ENCODE measurements at regions not wholly inside any gene's neighbourhood (a gene's known extent, or its start where the extent isn't known, plus 50 kb on each side); places are given as distances from the start of the nearest gene placed in this dataset.

DNA sequence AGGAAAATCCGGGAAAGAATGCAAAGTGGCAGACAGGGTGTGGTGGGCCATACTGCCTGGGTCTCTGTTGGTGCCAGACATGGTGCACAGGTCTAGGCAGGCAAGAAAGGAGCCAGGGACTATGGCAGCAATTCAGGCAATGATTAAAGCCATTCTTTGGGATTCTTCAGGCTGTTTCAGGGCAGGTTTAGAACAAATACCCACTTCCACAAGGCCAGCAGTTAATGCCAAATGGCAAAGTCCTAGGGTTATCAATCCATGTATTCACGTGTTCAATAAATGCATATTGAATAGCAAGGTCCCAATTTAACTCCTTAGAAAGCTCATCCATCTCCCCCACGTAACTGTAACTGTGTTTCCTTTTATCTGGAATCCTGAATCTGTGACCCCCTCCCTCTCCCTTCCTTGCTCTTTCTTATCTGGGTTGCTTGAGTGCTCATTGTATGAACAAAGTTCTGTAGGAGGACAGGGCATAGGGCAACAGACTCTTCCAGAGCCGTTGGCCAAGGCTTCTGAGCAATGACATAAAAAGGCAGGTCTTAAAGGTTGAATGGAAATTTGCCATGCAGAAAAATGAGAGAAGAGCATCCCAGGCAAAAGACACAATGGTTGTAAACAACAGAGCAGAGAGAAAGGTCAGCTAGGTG lies 146.8 kb upstream of the KLHL29 start:
- no peak for DNase-seq

DNA sequence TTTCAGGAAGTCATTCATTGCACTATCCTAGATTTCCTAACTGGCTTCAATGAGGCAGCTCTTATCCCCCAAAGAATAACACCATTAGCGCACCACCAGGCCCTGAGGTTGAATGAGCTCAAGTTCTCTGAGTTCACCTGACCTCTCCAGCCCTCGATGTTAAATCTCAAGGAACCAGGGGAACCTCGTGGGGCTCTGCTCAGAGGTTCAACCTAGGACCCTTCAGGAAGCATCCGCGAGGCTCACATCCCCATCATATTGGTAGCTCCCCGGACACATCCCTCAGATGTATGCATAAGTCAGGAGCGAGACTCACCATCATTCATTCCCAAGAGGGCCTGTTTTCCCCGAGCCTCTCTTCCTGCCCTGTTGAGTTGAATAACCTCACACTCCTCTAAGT lies 145.6 kb upstream of the KLHL29 start:
- DNase-seq = no peak

DNA sequence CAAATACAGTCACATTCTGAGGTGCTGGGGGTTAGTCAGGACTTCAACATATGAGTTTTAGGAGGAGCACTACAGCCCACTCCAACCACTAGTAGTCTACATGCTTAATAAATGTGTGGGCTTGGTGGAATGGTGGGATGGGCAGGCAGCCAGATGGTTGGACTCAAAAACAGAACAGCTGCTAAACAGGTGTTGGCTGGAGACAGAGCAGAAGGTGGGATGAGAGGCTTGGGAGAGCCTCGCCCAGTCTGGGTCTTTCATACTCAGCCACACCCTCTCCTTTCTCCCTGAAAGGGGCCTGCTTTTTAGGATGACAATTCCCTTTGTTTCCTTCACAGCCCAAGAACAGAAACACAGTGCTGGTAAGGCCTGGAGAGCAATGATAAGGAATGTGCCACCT lies 143.9 kb upstream of the KLHL29 start:
- DNase-seq = no peak

GRCh38 chr2:23241611-23242245 lies 143.3 kb upstream of the KLHL29 start:
- no peak for DNase-seq

GRCh38 chr2:23243073-23243659 lies 141.8 kb upstream of the KLHL29 start:
- no peak for DNase-seq

- no peak for DNase-seq
Observed at GRCh38 chr2:23244617-23245016, 140.4 kb upstream of the KLHL29 start.

DNA sequence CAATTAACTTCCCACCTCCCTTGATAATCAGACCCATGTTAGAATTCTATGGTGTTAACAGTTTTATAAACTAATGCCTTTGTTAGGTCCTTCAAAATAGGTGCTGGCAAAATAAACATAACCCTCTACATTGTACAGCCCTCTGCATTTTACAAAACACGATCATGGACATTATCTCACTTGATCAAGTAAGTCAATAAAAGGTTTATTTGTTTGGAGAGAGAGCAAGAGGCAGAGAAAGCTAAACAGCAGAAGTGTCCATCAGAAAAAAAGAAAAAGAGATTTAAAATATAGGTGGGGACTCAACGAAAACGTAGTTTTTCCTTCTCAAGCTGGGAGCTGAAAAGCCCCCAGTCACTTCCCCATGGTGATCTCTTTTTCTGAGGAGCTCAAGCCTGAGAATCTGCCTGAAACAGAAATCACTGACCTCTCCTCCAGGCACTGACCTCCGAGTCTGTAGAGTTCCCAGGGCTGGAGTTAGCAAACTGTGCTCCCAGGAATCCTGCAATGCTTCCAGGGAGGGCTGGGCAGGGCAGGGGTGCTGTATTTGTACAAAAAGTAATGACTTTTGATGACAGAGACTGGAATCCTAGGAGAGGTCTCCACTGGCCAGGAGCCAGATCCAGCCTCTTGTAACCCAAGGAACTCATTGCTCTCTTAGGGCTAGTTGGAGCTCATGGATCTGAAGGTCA lies 137.8 kb upstream of the KLHL29 start:
- DNase-seq = no peak

- DNase-seq = no peak
Observed at GRCh38 chr2:23248667-23249066, 136.3 kb upstream of the KLHL29 start.

DNA sequence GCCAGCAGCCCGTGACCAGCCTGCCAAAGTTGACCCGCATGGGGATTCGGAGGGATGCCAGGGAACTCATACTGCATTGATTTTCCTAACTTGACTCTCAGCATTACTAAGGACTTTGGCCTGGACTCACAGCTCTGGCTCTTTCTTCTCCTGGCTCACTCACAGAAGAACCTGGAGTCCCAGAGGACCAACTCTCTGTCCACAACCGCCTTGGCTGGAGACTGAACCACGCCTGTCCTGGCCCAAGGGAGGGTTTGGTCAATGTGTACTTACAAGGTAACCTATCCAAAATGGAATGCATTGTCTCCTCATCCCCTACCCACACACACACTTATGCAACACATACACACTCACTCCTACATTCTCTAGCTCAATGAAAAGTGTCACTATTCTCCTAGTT lies 135.6 kb upstream of the KLHL29 start:
- DNase-seq = no peak

GRCh38 chr2:23250371-23250770 lies 134.6 kb upstream of the KLHL29 start:
- no peak for DNase-seq

GRCh38 chr2:23256643-23257042 lies 128.3 kb upstream of the KLHL29 start:
- DNase-seq = no peak

DNA sequence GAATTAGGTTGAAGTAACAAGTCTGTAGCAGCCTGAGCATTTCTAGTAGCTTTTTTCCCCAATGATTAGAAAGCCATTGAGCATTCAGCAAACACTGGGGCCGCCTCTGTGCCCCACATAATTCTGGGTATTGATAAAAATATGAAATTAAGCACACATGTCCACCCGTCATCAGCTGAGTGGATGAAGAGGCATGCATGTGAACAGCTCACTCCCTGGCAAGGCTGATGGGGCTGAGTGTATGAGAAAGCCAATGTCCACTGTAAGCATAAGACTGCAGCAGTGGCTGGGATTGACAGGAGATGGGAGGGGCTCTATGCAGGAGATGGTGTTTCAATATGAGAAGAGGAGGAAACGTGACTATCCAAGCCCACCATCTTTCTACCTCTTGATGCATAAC lies 124.4 kb upstream of the KLHL29 start:
- no peak for DNase-seq

GRCh38 chr2:23268467-23269263 lies 116.3 kb upstream of the KLHL29 start:
- no peak for DNase-seq

- DNase-seq = no peak
Observed at GRCh38 chr2:23269747-23270146, 115.2 kb upstream of the KLHL29 start.

- no peak for DNase-seq
Observed at GRCh38 chr2:23270810-23271209, 114.2 kb upstream of the KLHL29 start.

GRCh38 chr2:23271230-23271629 lies 113.7 kb upstream of the KLHL29 start:
- DNase-seq = no peak

- DNase-seq = no peak
Observed at GRCh38 chr2:23273786-23274185, 111.2 kb upstream of the KLHL29 start.

DNA sequence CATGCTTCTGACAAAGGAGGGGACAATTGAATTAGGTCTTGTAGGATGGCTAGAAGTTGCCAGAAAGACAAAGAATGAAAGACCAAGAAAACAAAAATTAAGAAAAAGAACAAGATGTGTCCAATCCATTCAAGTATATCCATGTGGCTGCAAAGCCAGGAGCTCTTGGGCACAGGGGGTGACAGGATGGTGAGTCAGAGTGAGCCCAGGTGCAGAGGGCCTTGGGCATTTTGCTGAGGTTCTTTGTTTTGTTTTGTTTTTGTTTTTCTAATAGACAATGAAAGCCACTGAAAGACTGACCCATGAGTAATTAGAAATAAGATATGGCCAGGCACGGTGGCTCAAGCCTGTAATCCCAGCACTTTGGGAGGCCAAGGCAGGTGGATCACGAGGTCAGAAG lies 104.6 kb upstream of the KLHL29 start:
- DNase-seq = no peak

GRCh38 chr2:23283653-23284052 lies 101.3 kb upstream of the KLHL29 start:
- no peak for DNase-seq

DNA sequence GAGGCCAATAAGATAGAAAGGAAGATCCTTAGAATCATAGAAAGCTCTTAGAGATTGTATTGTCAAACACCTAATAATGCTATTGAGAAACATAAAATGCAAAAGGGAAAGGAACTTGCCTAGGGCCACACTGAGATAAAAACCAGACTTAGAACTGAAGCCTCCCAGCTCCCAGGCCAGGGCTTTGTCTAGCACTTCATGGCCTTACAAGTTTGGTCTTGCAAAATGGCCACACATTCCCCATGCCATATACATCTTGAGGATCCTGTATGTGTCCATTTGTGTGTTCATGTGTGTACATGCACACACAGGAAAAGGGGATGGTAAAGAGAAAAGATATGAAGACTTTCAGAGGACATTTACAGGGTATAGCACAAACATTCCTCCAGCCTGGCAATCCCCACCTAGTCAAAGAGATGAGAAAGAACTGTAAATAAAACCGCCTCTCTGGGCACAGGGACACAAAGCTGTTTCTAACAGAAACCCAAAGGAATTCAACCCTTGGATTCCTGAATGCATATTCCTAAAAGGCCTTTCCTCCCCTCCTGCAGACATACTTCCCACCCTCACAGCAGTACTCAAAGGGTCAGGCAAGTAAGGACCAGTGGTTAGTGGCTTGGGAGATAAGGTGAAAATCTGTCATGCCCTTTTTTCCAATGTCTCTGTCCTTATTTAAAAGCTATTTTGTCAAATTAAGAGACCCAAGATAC lies 99.7 kb upstream of the KLHL29 start:
- DNase-seq = no peak

DNA sequence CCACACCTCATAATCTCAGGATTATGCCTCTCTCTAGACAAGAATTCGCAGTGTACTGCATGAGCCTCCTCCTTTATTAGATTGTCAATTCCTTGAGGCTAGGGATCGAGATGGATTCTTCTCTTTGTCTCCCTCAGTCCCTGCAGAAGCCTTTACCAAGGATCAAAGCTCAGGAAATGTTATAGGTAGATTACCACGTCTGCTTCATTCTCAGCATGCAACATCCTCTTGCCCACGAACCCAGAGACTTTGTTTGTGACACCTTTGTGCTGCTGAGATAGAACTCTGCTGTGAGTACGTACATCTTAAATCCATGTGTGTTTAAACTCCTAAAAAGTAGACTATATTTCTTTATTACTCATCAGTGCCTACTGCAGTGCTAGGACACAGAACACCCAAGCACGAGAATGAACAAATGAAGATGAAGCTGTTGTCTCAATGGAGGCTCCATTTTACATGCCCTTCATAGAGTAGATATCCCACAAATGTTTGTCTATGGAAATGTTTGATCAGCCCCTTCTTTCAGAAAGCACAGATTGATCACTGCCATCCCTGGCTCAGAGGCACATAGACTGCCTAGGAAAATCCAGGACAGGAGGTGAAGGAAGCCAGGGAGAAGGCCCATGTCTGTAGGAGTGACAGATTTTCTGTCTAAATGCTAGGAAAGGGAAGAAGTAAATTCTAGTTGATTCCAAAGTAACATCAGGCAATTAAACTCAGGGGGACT lies 98.8 kb upstream of the KLHL29 start:
- no peak for DNase-seq

All from activated T-cell treated with anti-CD3 and anti-CD28 coated beads, Interleukin-2, amount 50 U/mL, for 1 hour (primary cell).